Activated T-helper 2 cell treated with anti-CD3 and anti-CD28 coated beads, Interferon-gamma antibody, Interleukin-2, Interleukin-4, amounts not matched to agents 10 μg/mL and 5 μg/mL and 100 μg/mL, durations not matched to agents 14 hours and 24 hours and 36 hours (primary cell): ENCODE measurements at regions not wholly inside any gene's neighbourhood (a gene's known extent, or its start where the extent isn't known, plus 50 kb on each side); places are given as distances from the start of the nearest gene placed in this dataset.

ENCODE experiments used
- DNase-seq: peaks from one replicate; pipeline ENCODE4 v3.0.0; 2021; ENCODE audit warnings: low spot score
- H3K27ac Mint-ChIP-seq: one replicate; pipeline ENCODE4 v1.8.0; 2021; ENCODE audit warnings: mixed read lengths
- H3K27me3 Mint-ChIP-seq: one replicate; pipeline ENCODE4 v1.8.0; 2021; ENCODE audit warnings: low read depth, mixed read lengths
- H3K36me3 Mint-ChIP-seq: one replicate; pipeline ENCODE4 v1.8.0; 2021; ENCODE audit warnings: low read depth, mixed read lengths
- H3K4me1 Mint-ChIP-seq: one replicate; pipeline ENCODE4 v1.8.0; 2021; ENCODE audit warnings: low read depth, mixed read lengths
- H3K4me3 Mint-ChIP-seq: one replicate; pipeline ENCODE4 v1.8.0; 2021; ENCODE audit warnings: low read depth, mild to moderate bottlenecking, moderate library complexity, mixed read lengths
- H3K9me3 Mint-ChIP-seq: one replicate; pipeline ENCODE4 v1.8.0; 2021; ENCODE audit warnings: mixed read lengths
- intact Hi-C: fragments of 100-400 bp; cut with micrococcal nuclease; formaldehyde crosslinking; loops from one replicate; pipeline ENCODE4 v1.15.1; 2023

- H3K9me3 Mint-ChIP-seq = peaks cover 16% of the 10 kb centered on the region
- DNase-seq = no peak
- no peak overlapping the region for H3K4me3 Mint-ChIP-seq
- H3K27ac Mint-ChIP-seq = no peak overlapping the region
- intact Hi-C loops = no loop called here
- H3K4me1 Mint-ChIP-seq = no peaks in the 10 kb centered on the region
- H3K36me3 Mint-ChIP-seq = no peaks in the 10 kb centered on the region
- H3K27me3 Mint-ChIP-seq = no peaks in the 10 kb centered on the region
Observed at GRCh38 chr12:78489990-78490389, 374.6 kb upstream of the SYT1 start.

DNA sequence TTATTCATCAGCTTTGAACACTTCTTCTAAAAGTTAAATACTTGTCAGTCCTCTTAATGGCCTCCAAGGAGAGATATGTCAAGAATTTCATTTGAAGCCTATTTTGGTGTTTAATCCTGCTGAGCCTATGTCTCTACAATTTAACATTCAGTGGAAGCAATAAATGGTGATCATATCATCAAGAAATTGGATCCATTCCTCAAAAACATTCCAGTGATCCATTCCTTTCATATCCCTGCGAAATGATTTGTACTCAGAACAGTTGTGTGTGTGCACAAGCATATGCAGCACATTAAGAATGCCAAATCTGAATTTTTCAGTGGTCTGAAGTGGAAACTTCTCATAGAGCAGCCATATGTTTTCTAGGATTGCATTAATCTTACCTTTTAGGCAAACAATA is 373.7 kb upstream of the SYT1 start:
- H3K27me3 Mint-ChIP-seq = no peaks in the 10 kb centered on the region
- H3K27ac Mint-ChIP-seq = no peak overlapping the region
- no peaks in the 10 kb centered on the region for H3K4me1 Mint-ChIP-seq
- no peak overlapping the region for H3K4me3 Mint-ChIP-seq
- intact Hi-C loops = no loop called here
- no peaks in the 10 kb centered on the region for H3K36me3 Mint-ChIP-seq
- no peak for DNase-seq
- peaks cover 15% of the 10 kb centered on the region for H3K9me3 Mint-ChIP-seq

DNA sequence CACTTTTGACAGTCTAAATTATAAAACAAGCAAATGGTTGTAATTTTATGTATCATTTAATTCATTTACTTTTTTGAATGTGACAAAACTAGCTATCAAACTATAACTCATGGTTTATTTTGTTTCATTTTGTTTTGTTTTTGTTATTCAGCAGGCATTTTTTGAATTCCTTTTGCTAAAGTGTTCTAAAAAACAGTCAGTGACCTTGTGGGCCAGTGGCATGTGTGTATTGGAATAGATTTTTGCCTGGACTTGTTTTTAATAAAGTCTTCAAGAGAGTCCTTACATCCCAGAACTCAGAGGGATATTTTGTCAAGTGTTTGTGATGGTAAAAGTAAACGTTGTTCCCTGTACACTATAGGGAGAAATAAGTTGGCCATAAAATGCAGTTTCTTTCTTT is 369.7 kb upstream of the SYT1 start:
- intact Hi-C loops = no loop called here
- peaks cover 4% of the 10 kb centered on the region for H3K9me3 Mint-ChIP-seq

DNA sequence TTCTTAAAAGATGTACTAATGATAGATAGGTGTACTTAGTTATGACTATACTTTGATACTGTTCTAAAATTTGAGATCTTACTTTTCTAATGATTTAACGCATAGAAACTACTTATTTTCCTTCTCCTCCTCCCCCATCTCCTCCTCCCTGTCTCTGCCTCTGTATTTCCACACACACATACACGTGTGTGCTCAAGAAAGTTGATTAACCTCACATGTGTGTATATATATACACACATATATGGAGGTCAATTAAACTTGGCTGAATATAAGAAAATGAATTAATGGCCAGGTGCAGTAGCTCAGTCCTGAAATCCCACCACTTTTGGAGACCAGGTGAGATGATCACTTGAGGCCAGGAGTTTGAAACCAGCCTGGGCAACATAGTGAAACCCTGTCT is 362.7 kb upstream of the SYT1 start:
- Mint-ChIP-seq H3K9me3 (peaks cover 8% of the 10 kb centered on the region), H3K4me1 (no peaks in the 10 kb centered on the region), H3K36me3 (no peaks in the 10 kb centered on the region), H3K27ac (no peak overlapping the region), H3K4me3 (no peak overlapping the region), H3K27me3 (no peaks in the 10 kb centered on the region)
- no peak for DNase-seq
- intact Hi-C loops = no loop called here

More for the DNA sequence above, 369.7 kb upstream of the SYT1 start:
- Mint-ChIP-seq H3K4me3 (no peak overlapping the region), H3K36me3 (no peaks in the 10 kb centered on the region), H3K27ac (no peak overlapping the region), H3K4me1 (no peaks in the 10 kb centered on the region), H3K27me3 (no peaks in the 10 kb centered on the region)
- no peak for DNase-seq

DNA sequence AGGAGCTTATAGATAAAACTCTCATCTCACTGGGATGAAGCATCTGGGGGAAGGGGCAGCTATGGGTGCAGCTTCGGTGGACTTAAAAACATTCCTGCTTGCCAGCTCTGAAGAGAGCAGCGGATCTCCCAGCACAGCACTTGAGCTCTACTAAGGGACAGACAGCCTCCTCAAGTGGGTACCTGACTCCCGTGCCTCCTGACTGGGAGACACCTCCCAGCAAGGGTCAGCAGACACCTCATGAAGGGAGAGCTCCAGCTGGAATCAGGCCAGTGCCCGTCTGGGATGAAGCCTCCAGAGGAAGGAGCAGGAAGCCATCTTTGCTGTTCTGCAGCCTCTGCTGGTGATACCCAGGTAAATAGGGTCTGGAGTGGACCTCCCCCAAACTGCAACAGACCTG is 345.2 kb upstream of the SYT1 start:
- Mint-ChIP-seq H3K4me3 (no peak overlapping the region), H3K9me3 (peaks cover 44% of the 10 kb centered on the region), H3K27me3 (no peaks in the 10 kb centered on the region), H3K27ac (no peak overlapping the region), H3K36me3 (no peaks in the 10 kb centered on the region), H3K4me1 (no peaks in the 10 kb centered on the region)
- intact Hi-C loops = no loop called here
- no peak for DNase-seq

DNA sequence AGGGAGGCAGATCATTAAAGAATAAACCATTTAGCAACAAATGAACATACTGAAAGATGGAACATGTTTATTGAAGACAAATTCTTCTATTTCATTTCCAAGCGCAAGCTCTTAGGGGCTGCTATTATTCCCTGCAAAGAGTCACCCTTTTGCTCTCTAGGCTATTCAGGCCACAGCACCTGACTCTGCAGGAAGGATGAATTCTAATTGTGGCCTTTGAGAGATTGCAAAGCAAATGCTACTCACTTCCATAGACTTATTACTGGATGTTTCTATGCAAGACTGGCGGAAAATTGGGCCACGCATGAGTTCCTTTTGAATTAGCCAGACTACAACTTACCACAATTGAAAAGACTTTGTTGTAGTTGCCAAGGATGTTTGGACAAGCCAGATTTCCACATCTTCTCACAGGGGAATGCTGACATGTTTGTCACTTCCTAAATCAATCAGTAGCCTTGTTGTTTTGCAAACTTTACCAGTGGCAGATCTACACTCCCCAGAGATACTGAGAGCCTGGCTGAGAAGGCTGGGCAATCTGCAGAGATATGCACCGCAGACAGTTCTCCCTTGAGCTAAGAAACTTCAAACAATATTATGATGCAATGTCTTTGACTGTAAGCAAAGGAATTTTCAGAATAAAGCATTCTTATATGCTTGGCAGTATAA is 334.3 kb upstream of the SYT1 start:
- intact Hi-C loops = no loop called here
- no peaks in the 10 kb centered on the region for H3K36me3 Mint-ChIP-seq
- no peaks in the 10 kb centered on the region for H3K27me3 Mint-ChIP-seq

DNA sequence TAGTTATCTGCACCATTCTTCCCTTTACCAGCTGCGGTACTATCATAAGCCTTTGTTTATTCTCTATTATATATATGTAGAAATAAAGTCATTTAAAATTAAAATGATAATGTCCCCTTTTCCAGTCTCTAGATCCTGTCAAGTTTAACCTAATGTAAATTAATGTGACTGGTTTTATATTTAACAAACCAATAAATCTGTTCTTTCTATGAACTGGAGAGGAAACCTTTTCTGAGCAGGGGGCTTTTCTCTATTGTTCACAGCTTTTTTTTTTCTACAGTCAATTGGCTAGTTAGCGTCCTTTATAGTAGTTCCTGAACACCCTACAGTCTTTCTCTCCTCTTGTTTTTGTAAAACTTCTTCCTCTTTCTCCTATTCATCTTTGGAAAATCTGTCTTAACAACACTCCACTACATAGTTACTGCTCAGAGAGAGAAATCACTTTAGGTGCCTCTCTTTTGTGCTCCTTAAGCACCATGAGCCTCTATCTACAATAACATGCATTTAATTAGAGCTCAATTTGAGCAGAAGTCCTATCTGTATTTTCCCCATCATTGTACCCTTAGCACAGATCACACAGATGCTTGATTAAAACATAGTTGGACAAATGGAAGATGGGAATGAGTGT is 332.6 kb upstream of the SYT1 start:
- no peak for DNase-seq
- no peaks in the 10 kb centered on the region for H3K4me1 Mint-ChIP-seq
- H3K27me3 Mint-ChIP-seq = no peaks in the 10 kb centered on the region
- no peak overlapping the region for H3K4me3 Mint-ChIP-seq
- intact Hi-C loops = no loop called here
- no peak overlapping the region for H3K27ac Mint-ChIP-seq
- peaks cover 4% of the 10 kb centered on the region for H3K9me3 Mint-ChIP-seq
- no peaks in the 10 kb centered on the region for H3K36me3 Mint-ChIP-seq

More for the DNA sequence above, 334.3 kb upstream of the SYT1 start:
- H3K4me1 Mint-ChIP-seq = no peaks in the 10 kb centered on the region
- no peak for DNase-seq
- H3K27ac Mint-ChIP-seq = no peak overlapping the region
- H3K4me3 Mint-ChIP-seq = no peak overlapping the region
- peaks cover 4% of the 10 kb centered on the region for H3K9me3 Mint-ChIP-seq

DNA sequence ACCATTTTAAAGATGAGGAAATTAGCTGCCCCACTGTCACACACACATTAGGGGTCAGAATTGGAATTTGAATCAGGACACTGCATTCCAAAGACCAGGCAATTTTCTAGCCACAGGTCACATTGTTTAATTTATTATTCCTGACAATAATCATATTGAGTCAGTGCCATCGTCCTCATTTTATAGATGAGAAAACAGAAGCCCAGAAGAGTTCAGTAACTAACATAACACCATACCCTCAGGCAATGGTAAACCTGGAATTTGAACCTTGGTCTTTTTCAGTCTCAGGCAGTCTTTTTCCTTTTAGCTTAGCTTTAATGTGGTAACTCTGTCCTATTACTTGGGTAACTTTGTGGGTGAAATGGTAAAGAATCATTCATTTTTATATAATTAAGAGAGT is 330.3 kb upstream of the SYT1 start:
- H3K4me1 Mint-ChIP-seq = no peaks in the 10 kb centered on the region
- no peak for DNase-seq
- no peaks in the 10 kb centered on the region for H3K36me3 Mint-ChIP-seq
- no peaks in the 10 kb centered on the region for H3K27me3 Mint-ChIP-seq
- no peak overlapping the region for H3K27ac Mint-ChIP-seq
- H3K9me3 Mint-ChIP-seq = peaks cover 14% of the 10 kb centered on the region
- intact Hi-C loops = no loop called here
- no peak overlapping the region for H3K4me3 Mint-ChIP-seq

DNA sequence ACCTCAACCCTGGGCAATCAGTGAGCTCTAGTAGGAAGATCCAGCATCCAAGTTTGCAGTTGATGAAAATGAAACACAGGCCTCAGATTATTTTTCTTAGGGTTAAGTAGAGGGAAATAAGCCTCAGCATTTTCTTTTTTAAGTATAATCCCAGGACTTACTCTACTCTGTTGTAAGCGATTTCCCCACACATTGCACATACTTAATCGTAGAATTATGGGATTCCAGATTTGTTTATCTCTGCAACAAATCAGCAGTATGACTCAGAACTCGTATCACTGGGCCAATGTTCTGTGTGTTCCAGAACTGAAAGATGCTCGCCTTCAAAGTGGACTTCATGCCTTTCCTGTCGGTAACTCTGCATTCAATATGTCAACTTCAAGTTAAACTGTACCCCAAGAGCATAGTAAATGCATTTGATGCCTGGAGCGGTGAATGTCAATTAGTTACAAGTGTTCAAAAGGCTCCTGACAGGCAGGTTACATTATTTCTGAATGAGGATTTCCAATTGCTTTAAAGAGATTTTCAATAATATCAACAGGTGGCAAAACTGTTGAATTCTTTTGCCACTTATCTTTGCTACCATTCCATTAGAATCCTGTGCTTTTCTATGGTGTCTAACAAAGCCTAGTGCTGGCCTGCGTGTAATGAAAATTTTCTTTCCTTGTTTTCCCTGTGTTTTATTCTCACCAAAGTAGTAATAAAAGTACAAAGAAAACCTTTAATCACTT is 323.8 kb upstream of the SYT1 start:
- intact Hi-C loops = no loop called here
- H3K27me3 Mint-ChIP-seq = no peaks in the 10 kb centered on the region
- no peaks in the 10 kb centered on the region for H3K4me1 Mint-ChIP-seq
- no peak overlapping the region for H3K4me3 Mint-ChIP-seq
- peaks cover 9% of the 10 kb centered on the region for H3K9me3 Mint-ChIP-seq
- no peaks in the 10 kb centered on the region for H3K36me3 Mint-ChIP-seq
- H3K27ac Mint-ChIP-seq = no peak overlapping the region
- no peak for DNase-seq

- intact Hi-C loops = no loop called here
- H3K27ac Mint-ChIP-seq = no peak overlapping the region
- H3K27me3 Mint-ChIP-seq = no peaks in the 10 kb centered on the region
- no peaks in the 10 kb centered on the region for H3K4me1 Mint-ChIP-seq
- H3K36me3 Mint-ChIP-seq = no peaks in the 10 kb centered on the region
- peaks cover 16% of the 10 kb centered on the region for H3K9me3 Mint-ChIP-seq
- no peak for DNase-seq
- H3K4me3 Mint-ChIP-seq = no peak overlapping the region
Observed at GRCh38 chr12:78550831-78551230, 313.7 kb upstream of the SYT1 start.

DNA sequence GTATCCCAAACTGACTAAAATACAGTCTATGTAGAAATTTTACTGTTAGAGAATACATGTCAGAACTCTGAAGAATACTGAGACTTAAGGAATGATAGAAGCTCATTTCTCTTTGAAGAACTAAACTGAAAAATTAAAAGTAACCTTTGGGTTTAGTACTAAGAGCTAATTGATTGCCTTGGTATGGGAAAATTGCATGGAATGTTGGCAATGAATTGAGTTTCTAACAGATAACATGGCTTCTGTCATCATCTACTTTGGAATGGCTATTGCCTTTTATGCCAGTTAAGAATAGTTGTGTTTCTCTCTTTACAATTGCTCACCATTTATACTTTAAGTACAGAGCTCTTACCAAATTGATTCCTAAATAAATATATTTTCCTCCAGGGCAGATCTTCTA is 308.8 kb upstream of the SYT1 start:
- H3K4me3 Mint-ChIP-seq = no peak overlapping the region
- no peak overlapping the region for H3K27ac Mint-ChIP-seq
- no peak for DNase-seq
- intact Hi-C loops = no loop called here
- H3K4me1 Mint-ChIP-seq = no peaks in the 10 kb centered on the region
- H3K36me3 Mint-ChIP-seq = no peaks in the 10 kb centered on the region
- peaks cover 25% of the 10 kb centered on the region for H3K9me3 Mint-ChIP-seq
- no peaks in the 10 kb centered on the region for H3K27me3 Mint-ChIP-seq

DNA sequence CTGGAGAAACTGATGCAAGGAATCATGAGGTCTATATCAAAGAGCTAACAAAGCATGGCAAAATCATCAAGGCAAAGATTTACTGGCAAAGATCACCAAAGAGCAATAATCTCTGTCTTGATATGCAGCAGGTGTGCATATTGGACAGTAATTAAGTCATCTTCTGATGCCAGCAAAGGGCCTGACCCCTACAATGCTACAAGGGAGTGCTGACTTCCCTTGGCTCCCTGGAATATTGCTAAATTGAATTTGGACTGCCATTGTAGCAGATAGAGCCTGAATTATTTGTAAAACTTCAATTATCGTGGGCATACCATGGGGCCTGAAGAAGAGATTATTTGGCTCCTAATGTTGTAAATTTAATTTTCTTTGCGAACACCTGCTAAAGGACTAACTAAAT is 307.9 kb upstream of the SYT1 start:
- H3K4me1 Mint-ChIP-seq = no peaks in the 10 kb centered on the region

DNA sequence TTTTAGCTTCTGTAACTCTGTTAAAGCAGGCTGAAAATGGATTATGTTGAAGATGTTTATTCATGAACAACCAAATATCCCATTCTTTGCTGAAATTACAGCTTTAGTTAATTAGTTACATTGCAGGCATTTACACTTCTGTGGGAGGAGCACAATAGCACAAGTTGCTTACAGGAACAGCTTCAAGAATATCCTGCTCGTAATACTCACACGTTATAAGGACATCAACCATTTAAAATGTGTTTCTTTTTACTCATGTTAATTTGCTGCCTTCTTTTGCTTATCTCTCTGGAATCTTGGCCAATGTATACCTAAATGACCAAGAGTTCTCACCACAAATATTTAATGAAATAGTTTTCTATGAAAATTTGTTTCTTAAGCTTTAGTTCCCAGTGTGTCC is 305.2 kb upstream of the SYT1 start:
- DNase-seq = no peak
- intact Hi-C loops = no loop called here
- Mint-ChIP-seq H3K27ac (no peak overlapping the region), H3K27me3 (no peaks in the 10 kb centered on the region), H3K4me3 (no peak overlapping the region), H3K36me3 (no peaks in the 10 kb centered on the region), H3K4me1 (no peaks in the 10 kb centered on the region), H3K9me3 (peaks cover 12% of the 10 kb centered on the region)

More for the DNA sequence above, 307.9 kb upstream of the SYT1 start:
- DNase-seq = no peak
- intact Hi-C loops = no loop called here
- no peaks in the 10 kb centered on the region for H3K27me3 Mint-ChIP-seq
- H3K4me3 Mint-ChIP-seq = no peak overlapping the region
- no peaks in the 10 kb centered on the region for H3K36me3 Mint-ChIP-seq
- H3K27ac Mint-ChIP-seq = no peak overlapping the region
- H3K9me3 Mint-ChIP-seq = peaks cover 25% of the 10 kb centered on the region
